ACHN (cell line): ENCODE measurements at regions not wholly inside any gene's neighbourhood (a gene's known extent, or its start where the extent isn't known, plus 50 kb on each side); places are given as distances from the start of the nearest gene placed in this dataset.
"Not testable (repeated sequence)": the region's sequence is repeated elsewhere in the genome, so short reads cannot be mapped to it uniquely, and the experiment has no call there.

Source experiments
- DNase-seq: peaks from one replicate; pipeline ENCODE4 v3.0.0-alpha.2; 2015
- in situ Hi-C: cut with HindIII; loops from 2 replicates; pipeline ENCODE4 v1.10.0; 2017; ENCODE audit warnings: low sequenced_read_pairs, low pct_ligation_motif_present, low pct_unique_long_range_greater_than_20kb

- in situ Hi-C loops, result no loop called here
- DNase-seq, result no peak
These were observed 129.1 kb downstream of the KBTBD8 start for GRCh38 chr3:67127254-67127653.

DNA sequence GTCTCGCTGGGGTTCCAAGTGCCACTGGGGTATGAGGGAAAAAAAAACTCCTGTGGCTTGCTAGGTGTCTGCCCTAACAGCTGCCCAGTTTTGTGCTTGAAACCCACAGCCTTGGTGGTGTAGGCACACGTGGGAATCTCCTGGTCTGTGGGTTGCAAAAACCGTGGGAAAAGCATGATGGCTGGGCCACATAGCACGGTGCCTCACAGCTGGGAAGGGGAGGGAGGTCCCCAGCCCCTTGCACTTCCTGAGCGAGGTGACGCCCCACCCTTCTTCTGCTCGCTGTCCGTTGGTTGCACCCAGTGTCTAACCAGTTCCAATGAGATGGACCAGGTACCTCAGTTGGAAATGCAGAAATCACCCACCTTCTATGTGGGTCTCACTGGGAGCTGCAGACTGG lies 144.3 kb downstream of the KBTBD8 start:
- in situ Hi-C loops, result no loop called here
- no peak for DNase-seq

- in situ Hi-C loops, result no loop called here
- no peak for DNase-seq
These were observed 147.6 kb downstream of the KBTBD8 start for GRCh38 chr3:67145738-67146137.

- in situ Hi-C loops, result no loop called here
- DNase-seq, result no peak
These were observed 156.3 kb downstream of the KBTBD8 start for GRCh38 chr3:67154429-67154828.

DNA sequence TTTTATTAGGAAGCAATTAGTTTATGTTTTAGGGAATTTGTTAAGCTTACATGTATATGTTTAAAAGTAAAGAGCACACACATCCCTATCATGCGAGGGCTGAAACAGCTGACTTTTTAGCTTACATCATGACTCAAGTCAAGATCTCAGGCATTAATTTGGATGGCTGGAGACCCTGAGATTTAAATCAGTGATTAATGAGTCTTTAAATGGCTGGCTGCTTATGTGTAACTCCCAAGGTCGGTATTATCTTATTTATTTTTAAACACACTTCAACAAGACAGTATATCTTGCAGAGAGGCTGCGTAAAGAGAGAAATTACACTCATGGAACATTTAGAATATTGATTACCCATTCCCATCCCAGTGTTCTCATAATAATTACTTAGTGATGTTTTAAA lies 169.4 kb downstream of the KBTBD8 start:
- in situ Hi-C loops, result no loop called here
- DNase-seq, result no peak

- in situ Hi-C loops, result no loop called here
- DNase-seq, result no peak
These were observed 173.7 kb downstream of the KBTBD8 start for GRCh38 chr3:67171841-67172240.

DNA sequence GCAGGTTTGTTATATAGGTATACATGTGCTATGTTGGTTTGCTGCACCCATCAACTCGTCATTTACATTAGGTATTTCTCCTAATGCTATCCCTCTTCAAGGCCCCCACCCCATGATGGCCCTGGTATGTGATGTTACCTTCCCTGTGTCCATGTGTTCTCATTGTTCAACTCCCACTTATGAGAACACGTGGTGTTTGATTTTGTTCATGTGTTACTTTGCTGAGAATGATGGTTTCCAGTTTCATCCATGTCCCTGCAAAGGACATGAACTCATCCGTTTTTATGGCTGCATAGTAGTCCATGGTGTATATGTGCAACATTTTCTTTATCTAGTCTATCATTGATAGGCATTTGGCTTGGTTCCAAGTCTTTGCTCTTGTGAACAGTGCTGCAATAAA lies 175.0 kb downstream of the KBTBD8 start:
- DNase-seq, in situ Hi-C loops: not testable (repeated sequence)

DNA sequence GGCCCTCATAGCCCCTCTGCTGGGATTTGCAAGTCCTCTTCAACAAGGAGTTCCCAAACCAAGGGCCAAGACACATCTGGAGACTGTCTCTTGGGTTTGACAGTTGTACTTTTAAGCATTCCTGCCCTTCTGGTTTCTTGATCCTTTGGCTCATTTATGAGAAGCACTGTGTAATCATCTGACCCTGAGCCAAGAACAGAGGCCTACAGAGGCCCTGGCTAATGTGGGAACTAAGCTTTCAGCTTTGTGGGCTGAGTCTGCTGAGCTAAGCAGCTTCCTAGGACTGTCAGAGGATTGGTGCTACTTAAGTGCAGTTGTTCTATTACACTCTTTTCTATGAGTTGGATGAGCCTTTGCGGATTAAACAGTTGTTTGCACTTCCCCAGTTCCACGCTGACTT lies 178.3 kb downstream of the KBTBD8 start:
- in situ Hi-C loops, result no loop called here

DNA sequence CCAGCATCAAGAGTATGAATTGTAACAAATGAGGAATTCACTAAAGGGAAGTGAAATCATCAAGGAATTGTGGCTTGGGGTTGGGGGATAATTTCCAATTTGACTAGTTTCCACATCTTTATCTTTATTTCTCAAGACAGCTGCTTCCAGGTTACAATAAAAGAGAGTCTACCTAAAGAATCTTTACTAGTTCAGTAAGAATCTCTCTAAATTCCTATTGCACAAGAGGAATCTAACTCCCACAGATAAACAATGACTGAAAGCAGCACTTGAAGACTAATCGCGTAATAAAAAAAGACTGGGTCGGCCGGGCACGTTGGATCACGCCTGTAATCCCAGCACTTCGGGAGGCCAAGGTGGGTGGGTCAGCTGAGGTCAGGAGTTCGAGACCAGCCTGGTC lies 194.4 kb downstream of the KBTBD8 start:
- in situ Hi-C loops, result no loop called here
- no peak for DNase-seq

More for the DNA sequence above, 178.3 kb downstream of the KBTBD8 start:
- no peak for DNase-seq

DNA sequence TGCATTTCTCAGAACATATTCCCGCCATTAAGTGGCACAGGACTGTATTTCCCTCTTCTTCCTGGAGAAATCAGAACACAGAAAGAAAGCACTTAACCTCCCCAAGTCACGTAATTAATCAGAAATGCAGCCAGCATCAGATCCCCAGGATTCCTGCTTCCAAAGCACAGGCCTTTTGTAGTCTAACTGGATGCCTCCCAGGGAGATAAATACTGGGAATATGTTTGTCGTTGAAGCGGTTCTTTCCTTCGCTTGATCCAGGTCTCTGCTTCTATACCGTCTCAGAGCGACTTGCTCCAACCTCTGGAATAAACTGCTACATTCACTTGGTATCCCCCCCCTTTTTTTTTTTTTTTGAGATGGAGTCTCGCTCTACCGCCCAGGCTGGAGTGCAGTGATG lies 198.6 kb downstream of the KBTBD8 start:
- in situ Hi-C loops, result no loop called here
- DNase-seq, result no peak

DNA sequence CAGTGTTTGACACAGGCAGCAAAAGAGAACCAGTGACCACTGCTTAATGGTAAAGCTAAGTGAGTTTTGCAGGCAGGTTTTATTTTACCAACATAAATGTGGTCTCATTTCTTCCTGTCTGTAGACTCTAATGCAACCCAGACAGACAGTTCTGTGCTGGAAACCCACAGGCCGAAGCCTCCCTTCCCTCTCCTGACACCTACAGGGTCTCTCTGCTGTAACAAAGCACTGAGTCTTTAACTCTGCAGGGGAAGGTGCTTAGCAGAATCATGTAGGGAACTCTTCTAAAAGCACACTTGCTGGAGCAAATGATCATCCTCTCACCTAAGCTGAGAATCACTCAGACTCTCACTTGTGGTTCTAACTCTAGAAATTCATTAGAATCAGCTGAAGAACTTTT lies 200.3 kb downstream of the KBTBD8 start:
- in situ Hi-C loops, result no loop called here
- no peak for DNase-seq

GRCh38 chr3:67200618-67201017 lies 202.5 kb downstream of the KBTBD8 start:
- no peak for DNase-seq
- in situ Hi-C loops, result no loop called here

DNA sequence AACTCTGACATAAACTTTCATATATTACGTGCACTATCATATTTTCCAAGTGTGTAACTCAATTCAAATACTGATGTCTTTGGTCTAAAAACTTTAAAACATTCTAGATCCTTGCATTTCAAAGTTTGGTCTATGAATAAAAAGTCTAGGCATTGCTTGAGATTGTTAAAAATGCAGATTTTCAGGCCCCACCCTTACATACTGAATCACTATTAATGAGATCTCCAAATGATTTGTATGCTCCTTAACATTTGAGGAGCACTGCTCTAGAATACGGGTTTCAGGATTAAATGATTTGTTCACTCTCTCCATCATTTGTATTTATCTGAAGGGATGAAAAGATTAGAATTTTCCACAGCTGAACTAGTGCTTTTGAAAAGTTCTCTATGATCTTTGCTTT lies 202.9 kb downstream of the KBTBD8 start:
- in situ Hi-C loops, result no loop called here
- DNase-seq, result no peak

DNA sequence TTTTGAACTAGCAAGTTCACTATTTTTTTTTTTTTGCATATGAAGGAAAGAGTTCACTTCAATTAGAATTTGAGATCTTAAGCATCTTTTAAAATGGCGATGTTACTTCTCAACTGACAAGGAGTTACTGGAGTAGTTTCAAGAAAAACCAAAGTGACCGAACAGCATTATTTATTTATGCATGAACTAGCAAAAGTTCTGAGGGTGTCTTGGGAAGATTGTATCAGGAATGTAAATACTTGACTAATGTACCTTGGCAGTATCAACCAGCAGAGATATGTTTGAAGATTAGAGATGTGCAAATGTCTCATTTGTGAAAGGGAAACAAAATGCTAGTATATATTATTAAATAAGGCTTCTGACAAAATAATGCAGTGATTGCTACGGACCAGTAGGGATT lies 203.9 kb downstream of the KBTBD8 start:
- in situ Hi-C loops, result no loop called here
- DNase-seq, result no peak

DNA sequence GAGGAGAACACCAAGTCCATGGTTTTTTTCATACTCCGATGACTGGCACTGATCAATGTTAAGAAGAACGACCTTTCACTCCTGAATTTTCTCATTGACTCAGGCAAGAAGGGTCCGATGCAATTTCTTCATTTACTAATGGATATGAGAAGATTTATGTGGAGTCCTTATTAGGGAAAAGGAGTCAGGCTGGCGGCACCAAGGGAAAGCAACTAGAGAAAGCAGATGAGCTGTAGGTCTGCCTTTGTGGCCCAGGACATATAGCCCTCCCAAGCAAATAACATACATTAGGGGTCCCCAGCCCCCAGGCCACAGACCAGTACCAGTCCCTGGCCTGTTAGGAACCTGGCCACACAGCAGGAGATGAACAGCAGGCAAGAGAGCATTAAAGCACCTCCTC lies 206.8 kb downstream of the KBTBD8 start:
- in situ Hi-C loops, result no loop called here
- DNase-seq, result no peak

- in situ Hi-C loops, result no loop called here
- no peak for DNase-seq
These were observed 217.6 kb downstream of the KBTBD8 start for GRCh38 chr3:67215690-67216089.

GRCh38 chr3:67227030-67227429 lies 228.9 kb downstream of the KBTBD8 start:
- no peak for DNase-seq
- in situ Hi-C loops, result no loop called here

- DNase-seq, result no peak
- in situ Hi-C loops, result no loop called here
These were observed 230.0 kb downstream of the KBTBD8 start for GRCh38 chr3:67228136-67228535.

DNA sequence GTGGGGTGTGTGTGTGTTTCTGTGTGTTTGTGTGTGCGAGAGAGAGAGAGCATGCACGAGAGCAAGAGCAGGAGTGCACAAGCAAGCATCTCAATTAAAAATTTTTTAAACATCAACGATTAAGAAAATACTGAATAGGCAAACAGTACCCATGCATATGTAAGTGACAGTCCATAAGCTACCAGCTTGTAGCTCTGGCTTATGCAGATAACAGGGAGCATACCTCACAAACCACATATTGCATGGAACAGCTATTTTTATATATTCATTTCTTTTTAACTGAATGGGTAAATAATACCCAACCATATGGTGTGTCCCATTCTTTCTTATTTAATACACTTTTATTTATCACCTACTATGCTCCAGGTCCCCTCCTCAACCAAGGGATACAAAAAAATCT lies 234.5 kb downstream of the KBTBD8 start:
- no peak for DNase-seq
- in situ Hi-C loops, result no loop called here

- DNase-seq, result no peak
- in situ Hi-C loops, result no loop called here
These were observed 241.2 kb downstream of the KBTBD8 start for GRCh38 chr3:67239353-67239752.

DNA sequence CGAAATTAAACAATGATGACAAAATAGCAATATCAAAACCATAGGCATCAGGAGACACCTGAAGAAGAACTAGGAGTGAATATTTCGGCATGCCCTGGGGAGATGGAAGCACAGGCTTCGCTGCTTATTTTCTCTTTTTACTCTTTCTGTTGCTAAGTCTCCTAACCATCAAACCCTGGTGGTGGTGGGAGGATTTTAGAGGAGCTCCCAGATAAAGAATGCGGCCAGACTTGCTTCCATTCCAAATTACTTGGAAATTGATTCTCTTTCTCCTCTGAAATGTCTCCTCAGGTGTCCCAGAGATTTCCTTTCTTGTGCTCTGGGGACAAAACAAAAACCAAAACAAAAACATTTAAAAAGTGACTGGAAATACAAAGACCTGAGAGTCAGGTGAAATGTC lies 243.0 kb downstream of the KBTBD8 start:
- DNase-seq, result no peak
- in situ Hi-C loops, result no loop called here
